ENCODE measurements at regions not wholly inside any gene's neighbourhood (a gene's known extent, or its start where the extent isn't known, plus 50 kb on each side); places are given as distances from the start of the nearest gene placed in this dataset.

DNA sequence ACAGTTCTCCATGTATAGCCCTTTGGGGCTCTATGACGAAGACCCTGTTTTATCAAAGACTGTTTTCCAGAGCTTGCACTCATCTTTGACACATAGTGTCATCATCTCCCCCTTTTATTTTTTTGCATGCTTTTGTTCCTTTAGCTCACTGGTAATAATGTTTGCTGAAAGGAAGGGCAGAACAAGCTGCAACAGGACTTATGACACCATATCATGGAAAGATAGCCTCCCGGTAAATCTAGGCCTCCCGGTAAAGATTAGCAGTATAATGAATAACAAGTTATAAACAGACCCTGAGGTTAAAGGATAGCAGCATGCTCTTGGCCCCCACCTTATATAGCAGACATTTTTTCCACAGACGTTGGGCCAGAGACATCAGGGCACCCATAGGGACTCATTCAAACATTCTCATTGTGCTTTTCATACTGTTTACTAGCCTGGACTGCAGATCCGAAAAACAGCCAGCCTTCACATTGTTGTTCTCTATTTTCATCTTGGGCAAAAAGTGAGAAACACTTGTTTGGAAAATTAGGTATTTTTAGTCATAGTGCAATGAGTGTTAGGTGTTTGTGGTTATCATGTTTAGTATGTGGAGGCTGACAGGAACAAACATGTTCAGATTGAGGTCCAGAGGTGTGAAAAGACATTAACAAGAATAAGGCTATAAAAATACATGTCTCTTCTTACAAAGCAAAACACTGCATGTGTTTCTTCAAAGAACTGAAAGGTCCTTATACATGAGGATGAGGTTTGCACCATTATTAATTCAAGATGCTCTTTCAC is 136.9 kb upstream of the SPRY2 start:
- TF ChIP-seq, protein P1, sequence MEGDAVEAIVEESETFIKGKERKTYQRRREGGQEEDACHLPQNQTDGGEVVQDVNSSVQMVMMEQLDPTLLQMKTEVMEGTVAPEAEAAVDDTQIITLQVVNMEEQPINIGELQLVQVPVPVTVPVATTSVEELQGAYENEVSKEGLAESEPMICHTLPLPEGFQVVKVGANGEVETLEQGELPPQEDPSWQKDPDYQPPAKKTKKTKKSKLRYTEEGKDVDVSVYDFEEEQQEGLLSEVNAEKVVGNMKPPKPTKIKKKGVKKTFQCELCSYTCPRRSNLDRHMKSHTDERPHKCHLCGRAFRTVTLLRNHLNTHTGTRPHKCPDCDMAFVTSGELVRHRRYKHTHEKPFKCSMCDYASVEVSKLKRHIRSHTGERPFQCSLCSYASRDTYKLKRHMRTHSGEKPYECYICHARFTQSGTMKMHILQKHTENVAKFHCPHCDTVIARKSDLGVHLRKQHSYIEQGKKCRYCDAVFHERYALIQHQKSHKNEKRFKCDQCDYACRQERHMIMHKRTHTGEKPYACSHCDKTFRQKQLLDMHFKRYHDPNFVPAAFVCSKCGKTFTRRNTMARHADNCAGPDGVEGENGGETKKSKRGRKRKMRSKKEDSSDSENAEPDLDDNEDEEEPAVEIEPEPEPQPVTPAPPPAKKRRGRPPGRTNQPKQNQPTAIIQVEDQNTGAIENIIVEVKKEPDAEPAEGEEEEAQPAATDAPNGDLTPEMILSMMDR (IDR thresholded peaks at IDR 0.05) = no peak
- TF ChIP-seq POLR2A (IDR thresholded peaks at IDR 0.05) = no peak
